ENCODE measurements at regions not wholly inside any gene's neighbourhood (a gene's known extent, or its start where the extent isn't known, plus 50 kb on each side); places are given as distances from the start of the nearest gene placed in this dataset.
"Not testable (repeated sequence)": the region's sequence is repeated elsewhere in the genome, so short reads cannot be mapped to it uniquely, and the experiment has no call there.

DNA sequence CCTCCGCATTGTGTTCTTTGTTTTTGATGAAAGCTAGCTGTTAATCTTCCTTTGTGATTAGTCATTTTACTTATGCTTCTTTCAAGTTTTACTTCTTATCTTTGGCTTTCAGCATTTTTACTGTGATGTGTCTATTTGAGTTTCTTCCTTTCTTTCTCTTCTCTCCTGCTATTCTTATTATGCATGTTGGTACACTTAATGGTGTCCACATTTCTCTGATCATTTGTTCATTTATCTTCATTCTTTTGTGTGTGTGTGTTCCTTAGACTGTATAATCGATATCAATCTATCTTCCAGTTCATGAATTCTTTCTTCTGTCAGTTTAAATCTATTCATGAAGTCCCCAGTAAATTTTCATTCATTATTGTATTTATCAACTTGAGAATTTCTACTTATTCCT is 1650.3 kb downstream of the BRINP3 start:
- Mint-ChIP-seq H3K4me3 (no peak overlapping the region), H3K4me1 (peaks cover 2% of the 10 kb centered on the region), H3K9me3 (no peaks in the 10 kb centered on the region), H3K27me3 (ENCODE audit: low read depth, poor library complexity) (no peaks in the 10 kb centered on the region), H3K27ac (no peak overlapping the region), H3K36me3 (ENCODE audit: low read depth) (no peaks in the 10 kb centered on the region)
- DNase-seq, result no peak
- TF ChIP-seq, protein P1, sequence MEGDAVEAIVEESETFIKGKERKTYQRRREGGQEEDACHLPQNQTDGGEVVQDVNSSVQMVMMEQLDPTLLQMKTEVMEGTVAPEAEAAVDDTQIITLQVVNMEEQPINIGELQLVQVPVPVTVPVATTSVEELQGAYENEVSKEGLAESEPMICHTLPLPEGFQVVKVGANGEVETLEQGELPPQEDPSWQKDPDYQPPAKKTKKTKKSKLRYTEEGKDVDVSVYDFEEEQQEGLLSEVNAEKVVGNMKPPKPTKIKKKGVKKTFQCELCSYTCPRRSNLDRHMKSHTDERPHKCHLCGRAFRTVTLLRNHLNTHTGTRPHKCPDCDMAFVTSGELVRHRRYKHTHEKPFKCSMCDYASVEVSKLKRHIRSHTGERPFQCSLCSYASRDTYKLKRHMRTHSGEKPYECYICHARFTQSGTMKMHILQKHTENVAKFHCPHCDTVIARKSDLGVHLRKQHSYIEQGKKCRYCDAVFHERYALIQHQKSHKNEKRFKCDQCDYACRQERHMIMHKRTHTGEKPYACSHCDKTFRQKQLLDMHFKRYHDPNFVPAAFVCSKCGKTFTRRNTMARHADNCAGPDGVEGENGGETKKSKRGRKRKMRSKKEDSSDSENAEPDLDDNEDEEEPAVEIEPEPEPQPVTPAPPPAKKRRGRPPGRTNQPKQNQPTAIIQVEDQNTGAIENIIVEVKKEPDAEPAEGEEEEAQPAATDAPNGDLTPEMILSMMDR (IDR thresholded peaks at IDR 0.05), result no peak

DNA sequence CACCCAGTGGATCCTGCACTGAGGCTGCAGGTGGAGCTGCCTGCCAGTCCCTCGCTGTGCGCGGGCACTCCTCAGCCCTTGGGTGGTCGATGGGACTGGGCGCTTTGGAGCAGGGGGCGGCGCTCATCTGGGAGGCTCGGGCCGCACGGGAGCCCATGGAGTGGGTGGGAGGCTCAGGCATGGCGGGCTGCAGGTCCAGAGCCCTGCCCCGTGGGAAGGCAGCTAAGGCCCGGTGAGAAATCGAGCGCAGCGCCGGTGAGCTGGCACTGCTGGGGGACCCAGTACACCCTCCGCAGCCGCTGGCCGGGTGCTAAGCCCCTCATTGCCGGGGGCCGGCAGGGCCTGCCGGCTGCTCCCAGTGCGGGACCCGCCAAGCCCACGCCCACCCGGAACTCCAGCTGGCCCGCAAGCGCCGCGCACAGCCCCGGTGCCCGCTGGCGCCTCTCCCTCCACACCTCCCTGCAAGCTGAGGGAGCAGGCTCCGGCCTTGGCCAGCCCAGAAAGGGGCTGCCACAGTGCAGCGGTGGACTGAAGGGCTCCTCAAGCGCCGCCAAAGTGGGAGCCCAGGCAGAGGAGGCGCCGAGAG is 1636.5 kb downstream of the BRINP3 start:
- H3K36me3 Mint-ChIP-seq (ENCODE audit: low read depth); H3K4me3 Mint-ChIP-seq; H3K4me1 Mint-ChIP-seq; H3K27me3 Mint-ChIP-seq (ENCODE audit: low read depth, poor library complexity); H3K27ac Mint-ChIP-seq; DNase-seq: not testable (repeated sequence)
- peaks cover 23% of the 10 kb centered on the region for H3K9me3 Mint-ChIP-seq

DNA sequence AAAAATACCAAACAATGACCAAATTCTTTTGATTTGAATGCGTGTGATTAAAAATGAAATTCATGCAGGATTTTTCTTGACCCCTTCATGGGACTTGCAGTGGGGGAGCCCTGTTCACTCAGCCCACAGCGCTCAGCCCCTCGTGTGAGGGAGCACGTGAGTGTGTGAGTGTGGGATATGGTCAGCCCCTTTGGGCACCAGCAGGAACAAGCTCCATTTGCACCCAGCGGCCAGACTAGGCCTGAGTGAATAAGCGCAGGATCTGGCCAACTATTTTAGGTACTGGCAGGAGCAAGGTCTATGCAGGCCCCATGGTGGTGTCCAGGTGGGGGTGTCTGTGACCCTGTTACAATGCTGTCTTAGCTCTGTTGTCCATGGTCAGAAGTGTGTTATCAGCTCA is 1631.2 kb downstream of the BRINP3 start:
- Mint-ChIP-seq H3K27ac (no peak overlapping the region), H3K27me3 (ENCODE audit: low read depth, poor library complexity) (no peaks in the 10 kb centered on the region), H3K4me3 (no peak overlapping the region), H3K4me1 (no peaks in the 10 kb centered on the region), H3K36me3 (ENCODE audit: low read depth) (no peaks in the 10 kb centered on the region), H3K9me3 (no peaks in the 10 kb centered on the region)
- TF ChIP-seq, protein P1 (IDR thresholded peaks at IDR 0.05), result no peak
- no peak for DNase-seq

DNA sequence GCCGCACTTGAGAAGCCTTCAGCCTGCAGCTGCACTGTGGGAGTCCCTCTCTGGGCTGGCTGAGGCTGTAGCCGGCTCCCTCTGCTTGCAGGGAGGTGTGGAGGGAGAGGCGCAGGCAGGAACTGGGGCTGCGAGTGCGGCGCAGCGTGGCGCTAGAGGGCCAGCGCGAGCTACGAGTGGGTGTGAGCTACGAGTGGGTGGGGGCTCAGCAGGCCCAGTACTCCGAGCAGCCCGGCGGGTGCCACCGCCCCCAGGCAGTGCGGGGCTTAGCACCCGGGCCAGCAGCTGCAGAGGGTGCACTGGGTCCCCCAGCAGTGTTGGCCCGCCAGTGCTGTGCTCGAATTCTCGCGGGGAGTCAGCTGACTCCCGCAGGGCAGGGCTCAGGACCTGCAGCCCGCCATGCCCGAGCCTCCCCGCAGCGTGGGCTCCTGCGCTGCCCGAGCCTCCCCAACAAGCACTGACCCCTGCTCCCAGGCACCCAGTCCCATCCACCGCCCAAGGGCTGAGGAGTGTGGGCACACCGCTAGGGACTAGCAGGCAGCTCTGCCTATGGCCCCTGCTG is 1620.1 kb downstream of the BRINP3 start:
- Mint-ChIP-seq H3K27me3 (ENCODE audit: low read depth, poor library complexity) (no peaks in the 10 kb centered on the region), H3K4me1 (no peaks in the 10 kb centered on the region), H3K9me3 (peaks cover 9% of the 10 kb centered on the region), H3K4me3 (no peak overlapping the region), H3K36me3 (ENCODE audit: low read depth) (no peaks in the 10 kb centered on the region), H3K27ac (no peak overlapping the region)
- TF ChIP-seq, protein P1 (IDR thresholded peaks at IDR 0.05), result no peak
- no peak for DNase-seq

DNA sequence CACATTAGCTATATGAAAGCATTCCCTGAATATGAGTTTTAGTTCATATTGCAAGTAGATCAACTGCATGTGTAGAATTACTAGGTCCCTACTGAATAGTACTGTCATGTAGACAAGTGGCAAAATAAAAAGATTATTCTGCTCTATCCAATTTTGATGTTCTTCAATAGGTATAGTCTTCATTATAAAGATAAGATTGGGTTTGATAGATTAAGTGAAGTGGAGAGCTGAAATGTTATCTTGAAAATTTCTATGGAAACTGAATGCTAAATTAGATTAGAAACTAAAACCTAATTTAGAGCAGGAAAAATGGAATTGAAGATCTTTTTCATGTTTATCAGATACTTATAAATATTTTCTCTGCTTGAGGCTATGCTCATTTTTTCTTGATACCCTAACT is 1610.0 kb downstream of the BRINP3 start:
- no peak for DNase-seq
- peaks cover 4% of the 10 kb centered on the region for H3K4me1 Mint-ChIP-seq
- peaks cover 2% of the 10 kb centered on the region for H3K27me3 Mint-ChIP-seq (ENCODE audit: low read depth, poor library complexity)
- no peak overlapping the region for H3K27ac Mint-ChIP-seq
- no peaks in the 10 kb centered on the region for H3K9me3 Mint-ChIP-seq
- no peak overlapping the region for H3K4me3 Mint-ChIP-seq
- TF ChIP-seq, protein P1 (IDR thresholded peaks at IDR 0.05), result no peak
- H3K36me3 Mint-ChIP-seq (ENCODE audit: low read depth), result no peaks in the 10 kb centered on the region

DNA sequence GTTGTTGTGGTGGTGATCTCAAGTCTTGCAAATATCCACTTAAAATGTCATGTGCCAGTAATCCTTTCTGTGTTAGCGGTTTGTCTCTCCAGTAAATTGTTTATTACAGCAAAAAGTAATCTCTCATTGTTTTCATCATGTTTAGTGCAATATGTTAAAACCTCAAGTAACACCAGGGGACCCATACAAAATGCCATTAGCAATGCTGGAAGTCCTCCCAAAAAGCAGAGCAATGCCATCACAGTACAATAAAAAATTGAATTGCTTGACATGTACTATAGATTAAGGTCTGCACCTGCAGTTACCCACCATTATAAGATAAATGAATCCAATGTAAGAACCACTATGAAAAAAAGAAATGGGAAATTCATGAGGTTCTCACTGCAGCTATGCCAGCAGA is 1606.5 kb downstream of the BRINP3 start:
- Mint-ChIP-seq H3K27me3 (ENCODE audit: low read depth, poor library complexity) (peaks cover 2% of the 10 kb centered on the region), H3K27ac (no peak overlapping the region), H3K36me3 (ENCODE audit: low read depth) (no peaks in the 10 kb centered on the region), H3K4me3 (no peak overlapping the region), H3K4me1 (peaks cover 4% of the 10 kb centered on the region), H3K9me3 (no peaks in the 10 kb centered on the region)
- TF ChIP-seq, protein P1 (IDR thresholded peaks at IDR 0.05), result no peak
- DNase-seq, result no peak

All from nephron progenitor cell (in vitro differentiated cells).